Cerebellar nuclear complex (tissue), 1 donor: ENCODE measurements at regions not wholly inside any gene's neighbourhood (a gene's known extent, or its start where the extent isn't known, plus 50 kb on each side); places are given as distances from the start of the nearest gene placed in this dataset.

Experiments used
- DNase-seq, 2 experiments: peaks; one replicate each; lab custom pipeline; 2025; lab: John Stamatoyannopoulos, UW

GRCh38 chr9:129328355-129329042, 150.4 kb upstream of the IER5L start:
- DNase-seq: no peak

GRCh38 chr9:129327552-129328328, 149.7 kb upstream of the IER5L start:
- DNase-seq: no peak

- DNase-seq: no peak
These were observed 148.3 kb upstream of the IER5L start for GRCh38 chr9:129326061-129327005.

- no peak for DNase-seq
These were observed 146.9 kb upstream of the IER5L start for GRCh38 chr9:129324808-129325502.

- no peak for DNase-seq
These were observed 146.0 kb upstream of the IER5L start for GRCh38 chr9:129323999-129324553.

- no peak for DNase-seq
These were observed 145.4 kb upstream of the IER5L start for GRCh38 chr9:129323376-129323998.

GRCh38 chr9:129322641-129323375, 144.7 kb upstream of the IER5L start:
- DNase-seq: no peak

GRCh38 chr9:129322022-129322621, 144.1 kb upstream of the IER5L start:
- no peak for DNase-seq

- DNase-seq: no peak
These were observed 143.4 kb upstream of the IER5L start for GRCh38 chr9:129321286-129322021.

GRCh38 chr9:129320575-129321285, 142.7 kb upstream of the IER5L start:
- peak; percentile 60 to 87 for DNase-seq

GRCh38 chr9:129319938-129320481, 141.9 kb upstream of the IER5L start:
- DNase-seq: no peak

GRCh38 chr9:129319076-129319937, 141.2 kb upstream of the IER5L start:
- no peak for DNase-seq

GRCh38 chr9:129318121-129319075, 140.3 kb upstream of the IER5L start:
- no peak for DNase-seq

GRCh38 chr9:129317179-129318011, 139.3 kb upstream of the IER5L start:
- DNase-seq: no peak
